ENCODE measurements at regions not wholly inside any gene's neighbourhood (a gene's known extent, or its start where the extent isn't known, plus 50 kb on each side); places are given as distances from the start of the nearest gene placed in this dataset.

DNA sequence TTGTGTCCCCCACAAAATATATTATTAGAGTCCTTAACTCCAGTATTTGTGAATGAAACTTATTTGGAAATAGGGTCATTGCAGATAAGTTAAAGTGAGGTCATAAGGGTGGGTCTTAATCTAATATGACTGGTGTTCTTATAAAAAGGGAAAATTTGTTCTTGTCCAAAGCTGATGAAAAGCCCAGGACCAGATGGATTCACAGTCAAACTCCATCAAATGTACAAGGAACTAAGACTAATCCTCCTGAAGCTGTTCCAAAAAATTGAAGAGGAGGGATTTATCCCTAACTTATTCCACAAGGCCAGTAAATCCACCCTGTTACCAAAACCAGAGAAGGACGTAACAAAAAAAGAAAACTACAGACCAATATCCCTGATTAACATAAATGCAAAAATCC lies 56.4 kb upstream of the SLIT3 start:
- Histone ChIP-seq H3K27me3 (replicated peaks; ENCODE audit: insufficient read depth, low read depth, low read length, poor library complexity) (no peaks in the 10 kb centered on the region), H3K9me3 (ENCODE audit: low read depth, low read length, poor library complexity, severe bottlenecking) (no peaks in the 10 kb centered on the region), H3K27ac (ENCODE audit: low read depth, low read length, poor library complexity, severe bottlenecking) (no peak overlapping the region), H3K4me3 (ENCODE audit: low read depth, low read length, poor library complexity, severe bottlenecking) (no peak overlapping the region), H3K4me1 (ENCODE audit: insufficient read depth, low read length, poor library complexity, severe bottlenecking) (no peaks in the 10 kb centered on the region), H3K36me3 (ENCODE audit: insufficient read depth, low read length, poor library complexity, severe bottlenecking) (no peaks in the 10 kb centered on the region)
- TF ChIP-seq EZH2 (IDR thresholded peaks at IDR 0.05; ENCODE audit: borderline replicate concordance, low read depth, low read length, poor library complexity, severe bottlenecking) (no peak), CTCF (conservative IDR thresholded peaks at IDR 0.05; ENCODE audit: low read depth, low read length) (no peak)
- intact Hi-C loops (cut with micrococcal nuclease; ENCODE audit: unreplicated experiment) = no loop called here
- ChIA-PET POLR2A (ENCODE audit: low non-redundant PET) (no interaction called here), CTCF (no interaction called here)
- DNase-seq (ENCODE audit: low spot score) = no peak
- BruUV-seq (replicated peaks) = no TSS peak

DNA sequence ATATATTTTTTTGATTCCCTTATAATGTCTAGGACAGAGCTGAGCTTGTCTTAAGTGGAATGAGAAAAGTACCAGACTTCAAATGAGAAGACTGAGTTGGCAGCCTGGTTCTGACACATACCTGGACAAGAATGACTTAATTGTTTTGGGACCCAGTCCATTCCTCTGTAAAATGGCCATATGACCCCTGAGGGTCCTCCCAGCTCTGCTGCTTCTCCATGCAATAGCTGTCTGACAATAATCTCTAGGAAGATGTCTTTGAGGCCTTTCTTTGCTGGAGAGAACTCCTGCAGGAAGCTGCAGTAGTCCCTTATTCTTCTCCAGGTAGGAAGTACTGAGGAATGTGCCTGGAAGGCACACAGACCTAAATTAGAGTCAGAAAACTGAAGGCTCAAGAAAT lies 55.9 kb upstream of the SLIT3 start:
- no TSS peak for BruUV-seq (replicated peaks)
- Histone ChIP-seq H3K4me1 (ENCODE audit: insufficient read depth, low read length, poor library complexity, severe bottlenecking) (no peaks in the 10 kb centered on the region), H3K4me3 (ENCODE audit: low read depth, low read length, poor library complexity, severe bottlenecking) (no peak overlapping the region), H3K36me3 (ENCODE audit: insufficient read depth, low read length, poor library complexity, severe bottlenecking) (no peaks in the 10 kb centered on the region), H3K27ac (ENCODE audit: low read depth, low read length, poor library complexity, severe bottlenecking) (no peak overlapping the region), H3K27me3 (replicated peaks; ENCODE audit: insufficient read depth, low read depth, low read length, poor library complexity) (no peaks in the 10 kb centered on the region), H3K9me3 (ENCODE audit: low read depth, low read length, poor library complexity, severe bottlenecking) (no peaks in the 10 kb centered on the region)
- no peak for DNase-seq (ENCODE audit: low spot score)
- ChIA-PET POLR2A (ENCODE audit: low non-redundant PET) (no interaction called here), CTCF (no interaction called here)
- intact Hi-C loops (cut with micrococcal nuclease; ENCODE audit: unreplicated experiment) = no loop called here
- no peak for TF ChIP-seq CTCF (conservative IDR thresholded peaks at IDR 0.05; ENCODE audit: low read depth, low read length)
- TF ChIP-seq EZH2 (IDR thresholded peaks at IDR 0.05; ENCODE audit: borderline replicate concordance, low read depth, low read length, poor library complexity, severe bottlenecking) = no peak

DNA sequence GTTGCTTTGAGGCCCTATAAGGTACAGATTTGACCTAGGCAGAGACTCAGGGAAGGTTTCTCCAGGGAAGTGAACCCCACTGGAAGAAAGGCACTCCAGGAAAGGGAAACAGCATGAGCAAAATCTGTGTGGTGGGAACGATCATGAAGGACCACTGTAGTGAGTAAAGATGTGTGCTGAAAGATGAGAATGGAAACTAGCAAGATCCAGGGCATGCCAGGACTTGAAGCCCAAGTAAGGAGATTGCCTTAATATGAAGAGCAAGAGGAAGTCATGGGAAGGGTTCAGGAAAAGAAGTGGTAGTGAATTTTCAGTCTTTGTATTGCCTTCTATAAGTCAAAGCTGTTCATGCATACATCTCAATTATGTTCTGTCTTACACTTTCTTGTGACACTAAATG lies 55.2 kb upstream of the SLIT3 start:
- Histone ChIP-seq H3K27ac (ENCODE audit: low read depth, low read length, poor library complexity, severe bottlenecking) (no peak overlapping the region), H3K27me3 (replicated peaks; ENCODE audit: insufficient read depth, low read depth, low read length, poor library complexity) (no peaks in the 10 kb centered on the region), H3K4me3 (ENCODE audit: low read depth, low read length, poor library complexity, severe bottlenecking) (no peak overlapping the region), H3K4me1 (ENCODE audit: insufficient read depth, low read length, poor library complexity, severe bottlenecking) (no peaks in the 10 kb centered on the region), H3K36me3 (ENCODE audit: insufficient read depth, low read length, poor library complexity, severe bottlenecking) (no peaks in the 10 kb centered on the region), H3K9me3 (ENCODE audit: low read depth, low read length, poor library complexity, severe bottlenecking) (no peaks in the 10 kb centered on the region)
- intact Hi-C loops (cut with micrococcal nuclease; ENCODE audit: unreplicated experiment) = no loop called here
- BruUV-seq (replicated peaks) = no TSS peak
- ChIA-PET CTCF (no interaction called here), POLR2A (ENCODE audit: low non-redundant PET) (no interaction called here)
- no peak for DNase-seq (ENCODE audit: low spot score)
- TF ChIP-seq EZH2 (IDR thresholded peaks at IDR 0.05; ENCODE audit: borderline replicate concordance, low read depth, low read length, poor library complexity, severe bottlenecking) = no peak

DNA sequence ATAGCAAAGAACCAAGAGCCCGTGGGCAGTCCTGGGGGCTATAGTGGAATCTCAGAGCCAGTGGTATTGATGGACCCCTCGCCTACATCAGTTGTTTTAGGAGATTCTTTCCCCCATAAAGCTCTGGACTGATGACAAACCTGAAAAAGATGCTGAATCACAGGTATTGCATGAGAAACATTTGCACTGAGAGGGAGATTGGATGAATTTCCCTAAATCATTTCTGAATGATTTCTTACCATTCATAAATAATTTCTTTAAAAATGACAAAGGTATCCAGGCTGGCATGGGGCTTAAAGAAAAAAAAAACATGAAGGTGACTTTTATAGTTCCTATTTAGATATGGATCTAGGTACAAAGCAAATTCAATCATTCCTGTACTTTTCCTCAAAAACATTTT lies 54.0 kb upstream of the SLIT3 start:
- CTCF ChIA-PET = no interaction called here
- no peak for TF ChIP-seq CTCF (conservative IDR thresholded peaks at IDR 0.05; ENCODE audit: low read depth, low read length)
- no peak for TF ChIP-seq EZH2 (IDR thresholded peaks at IDR 0.05; ENCODE audit: borderline replicate concordance, low read depth, low read length, poor library complexity, severe bottlenecking)
- no peaks in the 10 kb centered on the region for H3K36me3 ChIP-seq (ENCODE audit: insufficient read depth, low read length, poor library complexity, severe bottlenecking)
- H3K27me3 ChIP-seq (replicated peaks; ENCODE audit: insufficient read depth, low read depth, low read length, poor library complexity) = no peaks in the 10 kb centered on the region
- POLR2A ChIA-PET (ENCODE audit: low non-redundant PET) = no interaction called here
- no peak overlapping the region for H3K4me3 ChIP-seq (ENCODE audit: low read depth, low read length, poor library complexity, severe bottlenecking)
- intact Hi-C loops (cut with micrococcal nuclease; ENCODE audit: unreplicated experiment) = no loop called here
- no peaks in the 10 kb centered on the region for H3K9me3 ChIP-seq (ENCODE audit: low read depth, low read length, poor library complexity, severe bottlenecking)
- BruUV-seq (replicated peaks) = no TSS peak
- no peaks in the 10 kb centered on the region for H3K4me1 ChIP-seq (ENCODE audit: insufficient read depth, low read length, poor library complexity, severe bottlenecking)
- DNase-seq (ENCODE audit: low spot score) = no peak
- no peak overlapping the region for H3K27ac ChIP-seq (ENCODE audit: low read depth, low read length, poor library complexity, severe bottlenecking)

All from A673 (cell line).